ENCODE measurements at regions not wholly inside any gene's neighbourhood (a gene's known extent, or its start where the extent isn't known, plus 50 kb on each side); places are given as distances from the start of the nearest gene placed in this dataset.

GRCh38 chr10:3235395-3235794 is 62.8 kb upstream of the PITRM1 start:
- TF ChIP-seq, protein P1, sequence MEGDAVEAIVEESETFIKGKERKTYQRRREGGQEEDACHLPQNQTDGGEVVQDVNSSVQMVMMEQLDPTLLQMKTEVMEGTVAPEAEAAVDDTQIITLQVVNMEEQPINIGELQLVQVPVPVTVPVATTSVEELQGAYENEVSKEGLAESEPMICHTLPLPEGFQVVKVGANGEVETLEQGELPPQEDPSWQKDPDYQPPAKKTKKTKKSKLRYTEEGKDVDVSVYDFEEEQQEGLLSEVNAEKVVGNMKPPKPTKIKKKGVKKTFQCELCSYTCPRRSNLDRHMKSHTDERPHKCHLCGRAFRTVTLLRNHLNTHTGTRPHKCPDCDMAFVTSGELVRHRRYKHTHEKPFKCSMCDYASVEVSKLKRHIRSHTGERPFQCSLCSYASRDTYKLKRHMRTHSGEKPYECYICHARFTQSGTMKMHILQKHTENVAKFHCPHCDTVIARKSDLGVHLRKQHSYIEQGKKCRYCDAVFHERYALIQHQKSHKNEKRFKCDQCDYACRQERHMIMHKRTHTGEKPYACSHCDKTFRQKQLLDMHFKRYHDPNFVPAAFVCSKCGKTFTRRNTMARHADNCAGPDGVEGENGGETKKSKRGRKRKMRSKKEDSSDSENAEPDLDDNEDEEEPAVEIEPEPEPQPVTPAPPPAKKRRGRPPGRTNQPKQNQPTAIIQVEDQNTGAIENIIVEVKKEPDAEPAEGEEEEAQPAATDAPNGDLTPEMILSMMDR (IDR thresholded peaks at IDR 0.05; ENCODE audit: low read length) = no peak
- TF ChIP-seq EZH2 (IDR thresholded peaks at IDR 0.05; ENCODE audit: borderline replicate concordance, low read length) = no peak
